ENCODE measurements at regions not wholly inside any gene's neighbourhood (a gene's known extent, or its start where the extent isn't known, plus 50 kb on each side); places are given as distances from the start of the nearest gene placed in this dataset.

- no peak for ATAC-seq (ENCODE audit: low FRiP score)
- no peak for DNase-seq (ENCODE audit: low spot score)
- no peak for TF ChIP-seq CTCF (IDR thresholded peaks at IDR 0.05)
These were observed 67.8 kb upstream of the PPP2R3A start for GRCh38 chr3:135897715-135898114.

- TF ChIP-seq CTCF (IDR thresholded peaks at IDR 0.05), result no peak
- ATAC-seq (ENCODE audit: low FRiP score), result no peak
- no peak for DNase-seq (ENCODE audit: low spot score)
These were observed 66.8 kb upstream of the PPP2R3A start for GRCh38 chr3:135898774-135899173.

- DNase-seq (ENCODE audit: low spot score), result no peak
- no peak for TF ChIP-seq CTCF (IDR thresholded peaks at IDR 0.05)
- ATAC-seq (ENCODE audit: low FRiP score), result no peak
These were observed 60.3 kb upstream of the PPP2R3A start for GRCh38 chr3:135905058-135905724.

- DNase-seq (ENCODE audit: low spot score) (no peak), ATAC-seq (ENCODE audit: low FRiP score) (no peak)
- TF ChIP-seq CTCF (IDR thresholded peaks at IDR 0.05), result no peak
These were observed 57.9 kb upstream of the PPP2R3A start for GRCh38 chr3:135907422-135908165.

- TF ChIP-seq CTCF (IDR thresholded peaks at IDR 0.05), result no peak
- ATAC-seq (ENCODE audit: low FRiP score) (no peak), DNase-seq (ENCODE audit: low spot score) (no peak)
These were observed 57.3 kb upstream of the PPP2R3A start for GRCh38 chr3:135908225-135908624.

DNA sequence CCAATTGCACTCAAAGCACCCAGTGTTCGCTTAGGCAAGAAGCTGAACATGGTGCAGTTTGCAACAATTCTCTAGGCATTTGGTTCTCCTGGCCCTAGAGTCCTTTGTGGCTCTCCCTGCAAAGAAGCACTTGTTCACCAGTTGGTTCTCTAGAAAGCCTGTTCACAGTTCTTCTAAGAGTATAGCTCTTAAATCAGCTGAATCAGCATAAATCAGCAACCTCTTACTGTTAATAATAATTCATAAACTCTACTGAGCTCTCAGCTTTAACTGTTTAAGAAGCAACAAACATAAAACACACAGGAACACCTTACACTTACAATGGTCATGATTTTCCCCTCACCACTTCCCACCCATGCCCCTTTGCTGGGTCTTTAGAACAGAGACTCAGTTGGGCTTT lies 56.8 kb upstream of the PPP2R3A start:
- ATAC-seq (ENCODE audit: low FRiP score), result no peak
- no peak for DNase-seq (ENCODE audit: low spot score)
- no peak for TF ChIP-seq CTCF (IDR thresholded peaks at IDR 0.05)

GRCh38 chr3:135911110-135911509 lies 54.4 kb upstream of the PPP2R3A start:
- TF ChIP-seq CTCF (IDR thresholded peaks at IDR 0.05), result no peak
- no peak for ATAC-seq (ENCODE audit: low FRiP score)
- DNase-seq (ENCODE audit: low spot score), result no peak

Data from omental fat pad (tissue), 3 donors.